A549 (cell line): ENCODE measurements at regions not wholly inside any gene's neighbourhood (a gene's known extent, or its start where the extent isn't known, plus 50 kb on each side); places are given as distances from the start of the nearest gene placed in this dataset.

ENCODE experiments used
- CHD2 ChIP-seq: fragments of 150-350 bp; IDR thresholded peaks from 2 replicates; pipeline ENCODE4 v1.6.1; 2014; ENCODE audit warnings: low read length; ENCODE audit not compliant: partially characterized antibody
- CTCF ChIP-seq: fragments of >200 bp; sonication (Bioruptor Twin); formaldehyde crosslinking; IDR thresholded peaks from 3 replicates; pipeline ENCODE4 v1.5.1; 2016
- EP300 ChIP-seq, 2 experiments: fragments of >200 bp; sonication (Bioruptor Twin); formaldehyde crosslinking; IDR thresholded peaks; 2 replicates in 1 of 2; 3 replicates in 1 of 2; pipeline ENCODE4 v1.6.1; 2016 to 2017
- ESRRA ChIP-seq: fragments of 150-350 bp; IDR thresholded peaks from 2 replicates; pipeline ENCODE4 v1.6.1; 2014; ENCODE audit warnings: mild to moderate bottlenecking, low read length, borderline replicate concordance
- HOXA7 ChIP-seq: fragments of 250-450 bp; sonication (Bioruptor Pico); IDR thresholded peaks from 2 replicates; pipeline ENCODE4 v1.5.0; 2020; ENCODE audit warnings: mild to moderate bottlenecking, moderate library complexity
- HOXB13 ChIP-seq: fragments of 250-450 bp; sonication (Bioruptor Pico); IDR thresholded peaks from 2 replicates; pipeline ENCODE4 v1.5.0; 2020; ENCODE audit warnings: low read depth, mild to moderate bottlenecking, moderate library complexity
- MAX ChIP-seq: IDR thresholded peaks from 2 replicates; pipeline ENCODE4 v1.6.1; 2012
- NR3C1 ChIP-seq: fragments of >200 bp; sonication (Bioruptor Twin); formaldehyde crosslinking; IDR thresholded peaks from 3 replicates; pipeline ENCODE4 v1.6.1; 2017
- POLR2A ChIP-seq: IDR thresholded peaks from 2 replicates; pipeline ENCODE4 v1.6.1; 2012; ENCODE audit warnings: mild to moderate bottlenecking, low read length
- REST ChIP-seq: fragments of 200-600 bp; sonication (generic); IDR thresholded peaks from 2 replicates; pipeline ENCODE4 v1.6.1; 2016; ENCODE audit warnings: antibody characterized with exemption, mild to moderate bottlenecking, moderate library complexity
- RFX5 ChIP-seq: fragments of 450-650 bp; IDR thresholded peaks from 2 replicates; pipeline ENCODE4 v1.7.1; 2014; ENCODE audit warnings: antibody characterized with exemption, mild to moderate bottlenecking, moderate library complexity
- USF2 ChIP-seq: fragments of 450-650 bp; IDR thresholded peaks from 2 replicates; pipeline ENCODE4 v1.6.1; 2014; ENCODE audit warnings: antibody characterized with exemption

- no peak for TF ChIP-seq CTCF
- no peak for TF ChIP-seq POLR2A
- TF ChIP-seq REST, result no peak
- TF ChIP-seq RFX5, result no peak
- no peak for TF ChIP-seq USF2
- no peak for TF ChIP-seq HOXA7 (CRISPR knock-in tag)
- no peak for TF ChIP-seq ESRRA
- TF ChIP-seq MAX, result no peak
- TF ChIP-seq EP300 (IDR thresholded peaks at IDR 0.05), result no peak
- TF ChIP-seq CHD2, result no peak
- TF ChIP-seq NR3C1, result no peak
- TF ChIP-seq HOXB13 (CRISPR knock-in tag), result no peak
Measured at GRCh38 chr10:21199501-21199900, 302.4 kb upstream of the NEBL start.
